ENCODE measurements at regions not wholly inside any gene's neighbourhood (a gene's known extent, or its start where the extent isn't known, plus 50 kb on each side); places are given as distances from the start of the nearest gene placed in this dataset.

DNA sequence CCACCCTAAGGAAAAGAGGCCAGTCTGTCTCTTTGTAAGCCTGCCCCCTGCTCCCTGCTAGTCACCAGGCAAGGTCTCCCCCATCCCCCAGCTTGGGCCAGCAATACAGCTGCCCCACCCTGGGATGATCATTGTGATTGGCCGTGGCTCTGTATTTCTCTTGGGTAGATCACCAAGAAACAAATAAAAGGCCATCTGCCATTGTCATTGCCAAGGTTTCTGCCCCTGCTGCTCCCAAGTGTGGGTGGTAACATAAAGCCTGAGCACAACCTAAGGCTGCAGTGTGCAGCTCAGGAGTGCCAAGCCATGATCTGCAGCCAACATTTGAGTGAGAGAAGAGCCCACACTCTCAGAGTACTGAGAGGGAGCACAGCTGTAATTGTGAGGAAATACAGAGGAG lies 241.0 kb upstream of the POF1B start:
- intact Hi-C loops (cut with micrococcal nuclease; ENCODE audit: unreplicated experiment): no loop called here
- TF ChIP-seq, protein P1, sequence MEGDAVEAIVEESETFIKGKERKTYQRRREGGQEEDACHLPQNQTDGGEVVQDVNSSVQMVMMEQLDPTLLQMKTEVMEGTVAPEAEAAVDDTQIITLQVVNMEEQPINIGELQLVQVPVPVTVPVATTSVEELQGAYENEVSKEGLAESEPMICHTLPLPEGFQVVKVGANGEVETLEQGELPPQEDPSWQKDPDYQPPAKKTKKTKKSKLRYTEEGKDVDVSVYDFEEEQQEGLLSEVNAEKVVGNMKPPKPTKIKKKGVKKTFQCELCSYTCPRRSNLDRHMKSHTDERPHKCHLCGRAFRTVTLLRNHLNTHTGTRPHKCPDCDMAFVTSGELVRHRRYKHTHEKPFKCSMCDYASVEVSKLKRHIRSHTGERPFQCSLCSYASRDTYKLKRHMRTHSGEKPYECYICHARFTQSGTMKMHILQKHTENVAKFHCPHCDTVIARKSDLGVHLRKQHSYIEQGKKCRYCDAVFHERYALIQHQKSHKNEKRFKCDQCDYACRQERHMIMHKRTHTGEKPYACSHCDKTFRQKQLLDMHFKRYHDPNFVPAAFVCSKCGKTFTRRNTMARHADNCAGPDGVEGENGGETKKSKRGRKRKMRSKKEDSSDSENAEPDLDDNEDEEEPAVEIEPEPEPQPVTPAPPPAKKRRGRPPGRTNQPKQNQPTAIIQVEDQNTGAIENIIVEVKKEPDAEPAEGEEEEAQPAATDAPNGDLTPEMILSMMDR (IDR thresholded peaks at IDR 0.05; ENCODE audit: insufficient read depth in 1 of 2, low read depth in 1 of 2, low read length in 1 of 2, severe bottlenecking in 1 of 2, unreplicated experiment in 1 of 2): no peak
- no peak overlapping the region for H3K4me3 Mint-ChIP-seq (ENCODE audit: unreplicated experiment)
- H3K4me1 ChIP-seq: peaks cover 5% of the 10 kb centered on the region; the same call in 1 of the 2 replicates
- H3K27me3 ChIP-seq (replicated peaks; ENCODE audit: control insufficient read depth, insufficient read depth, low read length): no peaks in the 10 kb centered on the region
- H3K4me3 ChIP-seq (ENCODE audit: low read depth, low read length): no peak overlapping the region
- no TSS peak for BruUV-seq (replicated peaks)
- H3K4me1 Mint-ChIP-seq (ENCODE audit: low read depth, unreplicated experiment): peaks cover 5% of the 10 kb centered on the region
- H3K27ac Mint-ChIP-seq (ENCODE audit: unreplicated experiment): peak overlapping the region; percentile 45
- no peaks in the 10 kb centered on the region for H3K27me3 Mint-ChIP-seq (ENCODE audit: insufficient read depth, unreplicated experiment)
- CTCF ChIA-PET: no interaction called here
- POLR2A ChIA-PET: no interaction called here
- H3K9me3 Mint-ChIP-seq (ENCODE audit: unreplicated experiment): no peaks in the 10 kb centered on the region
- H3K36me3 Mint-ChIP-seq (ENCODE audit: insufficient read depth, unreplicated experiment): no peaks in the 10 kb centered on the region
- DNase-seq: no peak
- no peaks in the 10 kb centered on the region for H3K36me3 ChIP-seq (ENCODE audit: control insufficient read depth, insufficient read depth, low read length)
- H3K9me3 ChIP-seq: no peaks in the 10 kb centered on the region

DNA sequence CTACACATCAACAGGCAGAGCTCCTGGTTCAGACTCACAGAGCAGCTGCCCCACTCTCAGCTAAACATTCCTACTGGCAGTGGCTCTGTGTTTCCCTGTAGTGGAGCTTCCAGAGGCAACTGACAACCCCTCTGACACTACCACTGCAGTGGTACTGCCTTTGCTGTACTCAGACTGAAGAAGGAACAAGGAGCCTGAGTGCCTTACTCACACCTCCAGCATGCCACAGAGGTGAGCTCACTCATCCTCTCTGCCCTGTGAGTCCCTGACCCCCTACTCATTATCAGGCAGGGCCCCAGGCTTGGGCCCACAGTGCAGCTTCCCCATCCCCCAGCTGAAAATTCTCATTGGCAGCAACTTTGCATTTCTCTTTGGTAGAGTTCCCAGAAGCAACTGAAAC lies 240.5 kb upstream of the POF1B start:
- BruUV-seq (replicated peaks): no TSS peak
- Mint-ChIP-seq H3K27me3 (ENCODE audit: insufficient read depth, unreplicated experiment) (no peaks in the 10 kb centered on the region), H3K4me3 (ENCODE audit: unreplicated experiment) (no peak overlapping the region), H3K36me3 (ENCODE audit: insufficient read depth, unreplicated experiment) (no peaks in the 10 kb centered on the region), H3K9me3 (ENCODE audit: unreplicated experiment) (no peaks in the 10 kb centered on the region), H3K4me1 (ENCODE audit: low read depth, unreplicated experiment) (peaks cover 5% of the 10 kb centered on the region), H3K27ac (ENCODE audit: unreplicated experiment) (peak overlapping the region; percentile 45)
- CTCF ChIA-PET: no interaction called here
- H3K27me3 ChIP-seq (replicated peaks; ENCODE audit: control insufficient read depth, insufficient read depth, low read length): no peaks in the 10 kb centered on the region
- H3K36me3 ChIP-seq (ENCODE audit: control insufficient read depth, insufficient read depth, low read length): no peaks in the 10 kb centered on the region
- DNase-seq: no peak
- TF ChIP-seq, protein P1 (IDR thresholded peaks at IDR 0.05; ENCODE audit: insufficient read depth in 1 of 2, low read depth in 1 of 2, low read length in 1 of 2, severe bottlenecking in 1 of 2, unreplicated experiment in 1 of 2): no peak
- POLR2A ChIA-PET: no interaction called here
- H3K9me3 ChIP-seq: no peaks in the 10 kb centered on the region
- H3K4me1 ChIP-seq: peaks cover 5% of the 10 kb centered on the region; the same call in 1 of the 2 replicates
- intact Hi-C loops (cut with micrococcal nuclease; ENCODE audit: unreplicated experiment): loop anchor here (10.0 kb wide), 1 partner anchor 1325 kb away; no protein-coding TSS in a partner anchor
- H3K4me3 ChIP-seq (ENCODE audit: low read depth, low read length): no peak overlapping the region

DNA sequence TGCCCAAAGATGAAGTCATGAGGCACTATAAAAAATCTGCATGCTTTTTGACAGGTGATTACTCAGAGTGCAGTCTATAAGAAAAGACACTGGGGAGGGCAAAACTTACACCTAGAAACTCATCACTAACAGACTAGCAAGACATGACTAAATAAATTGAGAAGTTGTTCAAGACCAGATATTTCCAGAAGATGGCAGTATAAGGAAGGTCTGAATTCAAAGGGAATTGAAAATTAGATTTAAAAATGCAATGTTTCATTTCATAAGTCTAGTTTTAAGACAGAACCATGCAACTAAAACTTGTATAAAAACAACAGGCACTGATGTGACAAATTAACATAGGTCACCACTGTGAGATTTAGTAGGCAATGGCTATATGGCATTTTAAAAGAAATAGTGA lies 232.5 kb upstream of the POF1B start:
- no peaks in the 10 kb centered on the region for H3K36me3 Mint-ChIP-seq (ENCODE audit: insufficient read depth, unreplicated experiment)
- H3K4me1 ChIP-seq: no peaks in the 10 kb centered on the region
- CTCF ChIA-PET: no interaction called here
- no peak overlapping the region for H3K4me3 Mint-ChIP-seq (ENCODE audit: unreplicated experiment)
- no peaks in the 10 kb centered on the region for H3K9me3 ChIP-seq
- H3K36me3 ChIP-seq (ENCODE audit: control insufficient read depth, insufficient read depth, low read length): no peaks in the 10 kb centered on the region
- H3K4me3 ChIP-seq (ENCODE audit: low read depth, low read length): no peak overlapping the region
- H3K27ac Mint-ChIP-seq (ENCODE audit: unreplicated experiment): no peak overlapping the region
- TF ChIP-seq, protein P1 (IDR thresholded peaks at IDR 0.05; ENCODE audit: insufficient read depth in 1 of 2, low read depth in 1 of 2, low read length in 1 of 2, severe bottlenecking in 1 of 2, unreplicated experiment in 1 of 2): no peak
- H3K4me1 Mint-ChIP-seq (ENCODE audit: low read depth, unreplicated experiment): no peaks in the 10 kb centered on the region
- intact Hi-C loops (cut with micrococcal nuclease; ENCODE audit: unreplicated experiment): loop anchor here (2.0 to 10.0 kb wide), 4 partner anchors 239 to 1333 kb away; no protein-coding TSS in a partner anchor
- no TSS peak for BruUV-seq (replicated peaks)
- H3K27me3 ChIP-seq (replicated peaks; ENCODE audit: control insufficient read depth, insufficient read depth, low read length): no peaks in the 10 kb centered on the region
- POLR2A ChIA-PET: no interaction called here
- H3K9me3 Mint-ChIP-seq (ENCODE audit: unreplicated experiment): no peaks in the 10 kb centered on the region
- DNase-seq: no peak
- peaks cover 2% of the 10 kb centered on the region for H3K27me3 Mint-ChIP-seq (ENCODE audit: insufficient read depth, unreplicated experiment)
